ENCODE measurements at regions not wholly inside any gene's neighbourhood (a gene's known extent, or its start where the extent isn't known, plus 50 kb on each side); places are given as distances from the start of the nearest gene placed in this dataset.
A peak's percentile ranks its signal among the peaks of the same experiment; 100 is the strongest.

- H3K27ac ChIP-seq = no peak overlapping the region
- no peak overlapping the region for H3K4me3 ChIP-seq
- no peak for DNase-seq (ENCODE audit: low spot score)
- H3K27me3 ChIP-seq = no peaks in the 10 kb centered on the region
- H3K36me3 ChIP-seq = no peaks in the 10 kb centered on the region
- TF ChIP-seq CTCF (IDR thresholded peaks at IDR 0.05) = no peak
- no peaks in the 10 kb centered on the region for H3K9me3 ChIP-seq
- peaks cover 0 to 19% of the 10 kb centered on the region in 2 donors for H3K4me1 ChIP-seq
Observed at GRCh38 chr10:85317827-85318226, 989.4 kb downstream of the CCSER2 start.

GRCh38 chr10:85318809-85319807 lies 990.7 kb downstream of the CCSER2 start:
- no peak for TF ChIP-seq CTCF (IDR thresholded peaks at IDR 0.05)
- Histone ChIP-seq H3K9me3 (no peaks in the 10 kb centered on the region), H3K27ac (peak overlapping the region; percentile 46 to 76)

GRCh38 chr10:85319826-85320225 lies 991.4 kb downstream of the CCSER2 start:
- no peaks in the 10 kb centered on the region for H3K9me3 ChIP-seq
- H3K27me3 ChIP-seq = no peaks in the 10 kb centered on the region
- H3K4me3 ChIP-seq = no peak overlapping the region
- no peaks in the 10 kb centered on the region for H3K36me3 ChIP-seq
- peak overlapping the region; percentile 46 to 76 for H3K27ac ChIP-seq
- peaks cover 0 to 19% of the 10 kb centered on the region in 2 donors for H3K4me1 ChIP-seq
- TF ChIP-seq CTCF (IDR thresholded peaks at IDR 0.05) = no peak
- DNase-seq (ENCODE audit: low spot score) = no peak

More at GRCh38 chr10:85318809-85319807, 990.7 kb downstream of the CCSER2 start:
- Histone ChIP-seq H3K36me3 (no peaks in the 10 kb centered on the region), H3K4me3 (no peak overlapping the region), H3K4me1 (peaks cover 0 to 19% of the 10 kb centered on the region in 2 donors), H3K27me3 (no peaks in the 10 kb centered on the region)
- no peak for DNase-seq (ENCODE audit: low spot score)

GRCh38 chr10:85333594-85333993 lies 1005.2 kb downstream of the CCSER2 start:
- Histone ChIP-seq H3K36me3 (no peaks in the 10 kb centered on the region), H3K9me3 (no peaks in the 10 kb centered on the region), H3K4me1 (no peaks in the 10 kb centered on the region), H3K27me3 (no peaks in the 10 kb centered on the region), H3K4me3 (no peak overlapping the region), H3K27ac (no peak overlapping the region)
- TF ChIP-seq CTCF (IDR thresholded peaks at IDR 0.05) = no peak
- no peak for DNase-seq (ENCODE audit: low spot score)

GRCh38 chr10:85362401-85362800 lies 1004.2 kb downstream of the GRID1 start:
- Histone ChIP-seq H3K9me3 (no peaks in the 10 kb centered on the region), H3K36me3 (no peaks in the 10 kb centered on the region), H3K4me3 (no peak overlapping the region), H3K27me3 (no peaks in the 10 kb centered on the region), H3K4me1 (no peaks in the 10 kb centered on the region), H3K27ac (no peak overlapping the region)
- TF ChIP-seq CTCF (IDR thresholded peaks at IDR 0.05) = no peak
- no peak for DNase-seq (ENCODE audit: low spot score)

Data from right atrium auricular region (tissue), 2 donors.